NAMALWA (cell line): ENCODE measurements at regions not wholly inside any gene's neighbourhood (a gene's known extent, or its start where the extent isn't known, plus 50 kb on each side); places are given as distances from the start of the nearest gene placed in this dataset.
"Not testable (repeated sequence)": the region's sequence is repeated elsewhere in the genome, so short reads cannot be mapped to it uniquely, and the experiment has no call there.

ENCODE experiments used
- DNase-seq: peaks from one replicate; pipeline ENCODE4 v3.0.0-alpha.2; 2015; ENCODE audit warnings: low spot score

DNA sequence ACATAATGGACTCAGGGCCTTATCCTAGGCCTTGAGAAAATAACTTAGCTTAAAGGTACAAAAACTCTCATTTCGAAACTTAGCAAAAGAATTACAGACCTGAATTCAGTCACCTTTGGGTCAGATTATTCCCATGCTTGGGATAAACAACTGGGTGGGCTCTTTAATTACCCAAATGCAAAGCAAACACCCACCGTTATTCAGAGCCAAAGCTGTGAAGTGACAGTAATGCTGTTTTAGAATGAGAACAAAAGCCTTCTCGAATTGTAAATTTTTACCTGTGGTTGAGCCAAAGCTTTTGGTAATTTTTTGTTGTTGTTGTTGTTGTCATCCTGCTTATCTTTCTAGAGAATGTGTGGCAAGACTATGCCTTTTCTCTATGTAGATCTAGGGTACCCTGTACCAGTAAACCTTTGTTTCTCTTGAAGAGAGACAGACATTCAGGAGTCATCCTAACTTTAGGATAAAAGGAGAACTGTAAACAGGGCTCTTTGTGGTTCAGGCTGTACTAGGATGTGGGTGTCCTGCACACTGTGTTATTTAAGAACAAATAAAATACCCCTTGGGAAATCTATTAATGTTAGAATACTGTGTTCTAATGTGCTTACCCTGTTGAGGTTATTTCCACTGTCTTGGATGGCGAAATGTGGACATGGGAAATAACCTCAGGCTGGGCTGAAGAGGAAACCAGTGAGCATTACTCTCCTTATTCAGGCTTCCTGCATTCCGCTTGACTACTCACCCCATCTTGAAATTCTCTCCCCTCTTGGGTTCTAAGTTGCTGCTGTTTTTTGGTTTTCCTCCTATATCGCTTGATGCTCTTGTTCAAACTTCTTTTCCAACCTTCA is 480.7 kb downstream of the CD83 start:
- no peak for DNase-seq

- not testable (repeated sequence) for DNase-seq
Observed at GRCh38 chr6:14600306-14600705, 482.7 kb downstream of the CD83 start.

GRCh38 chr6:14601490-14601889 is 483.9 kb downstream of the CD83 start:
- DNase-seq, result no peak

GRCh38 chr6:14606353-14606752 is 488.8 kb downstream of the CD83 start:
- DNase-seq, result no peak

DNA sequence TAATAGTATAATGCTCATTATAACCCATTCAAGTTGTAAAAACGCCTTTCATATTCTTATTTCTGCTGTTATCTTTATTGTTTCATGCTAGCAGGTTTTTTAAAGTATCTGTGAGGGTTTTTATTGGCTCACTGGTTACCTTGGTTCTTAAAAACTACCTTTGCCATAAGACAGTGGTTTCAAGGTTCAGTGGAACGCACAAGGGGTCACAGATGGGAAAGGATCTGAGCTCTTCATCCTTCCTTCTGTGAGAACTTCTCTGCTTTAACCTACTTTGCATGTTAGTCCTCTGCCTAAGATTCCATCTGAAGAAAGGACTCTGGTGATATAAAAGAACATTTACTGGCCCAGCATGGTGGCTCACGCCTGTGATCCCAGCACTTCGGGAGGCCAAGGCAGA is 492.6 kb downstream of the CD83 start:
- DNase-seq, result no peak

DNA sequence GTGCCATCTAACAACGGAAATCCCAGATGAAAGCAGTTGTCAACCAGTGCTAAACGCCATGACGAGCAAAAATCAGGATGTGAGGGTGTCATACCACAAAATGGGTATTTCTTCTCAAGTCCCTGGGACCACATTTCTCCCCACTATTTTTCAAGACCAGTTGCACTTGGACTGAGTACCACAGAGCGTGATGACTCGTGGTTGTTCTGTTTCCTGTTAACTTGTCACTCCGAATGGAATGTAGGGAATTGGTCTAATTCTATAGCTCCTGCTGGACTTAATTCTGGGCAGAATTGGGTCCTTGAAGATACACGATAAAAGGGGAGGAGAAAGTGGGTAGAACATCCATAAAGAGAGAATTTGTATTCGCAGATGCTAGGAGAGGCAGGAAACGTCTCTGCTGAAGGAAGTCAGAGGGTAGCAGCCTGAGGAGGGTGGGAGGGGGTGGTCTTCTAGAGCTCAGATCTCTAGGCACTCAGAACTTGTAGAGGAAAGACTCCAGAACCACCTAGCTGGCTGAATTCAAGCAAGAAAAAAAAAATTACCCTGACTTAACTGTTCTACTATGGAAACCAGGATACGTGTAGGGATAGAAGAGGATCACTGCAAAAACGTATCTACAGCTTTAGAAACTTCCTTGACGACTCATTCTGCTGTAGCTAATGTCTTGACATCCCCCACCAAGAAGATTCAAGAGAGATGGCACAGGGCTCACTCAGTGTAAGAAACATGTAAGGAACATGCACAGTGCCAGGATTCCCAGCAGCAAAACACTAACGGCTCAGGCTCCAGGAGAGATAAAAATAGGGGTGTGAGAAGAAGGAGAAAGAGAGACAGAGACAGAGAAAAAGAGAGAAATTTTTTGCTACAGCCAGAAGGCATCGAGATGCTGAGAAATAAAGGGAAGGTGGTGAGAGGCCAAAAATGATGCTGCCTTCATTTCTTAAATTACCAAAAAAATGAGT is 494.7 kb downstream of the CD83 start:
- no peak for DNase-seq

GRCh38 chr6:14614631-14615030 is 497.1 kb downstream of the CD83 start:
- DNase-seq, result no peak

DNA sequence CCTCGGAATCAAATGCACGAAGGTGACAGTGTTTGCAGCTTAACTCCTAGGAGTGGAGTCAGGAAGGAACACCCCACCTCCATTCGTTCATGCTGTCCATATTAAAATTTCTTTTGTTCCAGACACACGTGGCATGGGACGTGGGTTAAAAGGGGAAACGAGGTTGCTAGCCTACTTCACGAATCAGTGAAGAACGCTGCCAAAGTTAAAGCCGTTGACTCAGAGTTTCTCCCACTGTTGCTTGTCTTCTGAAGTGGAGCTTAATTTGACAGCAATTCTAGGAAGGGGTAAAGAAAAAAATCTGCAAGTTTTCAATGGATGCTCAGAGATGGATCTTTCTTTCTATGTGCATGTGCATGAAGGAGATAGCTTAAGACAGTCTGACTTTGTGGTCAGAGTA is 499.1 kb downstream of the CD83 start:
- DNase-seq, result no peak

DNA sequence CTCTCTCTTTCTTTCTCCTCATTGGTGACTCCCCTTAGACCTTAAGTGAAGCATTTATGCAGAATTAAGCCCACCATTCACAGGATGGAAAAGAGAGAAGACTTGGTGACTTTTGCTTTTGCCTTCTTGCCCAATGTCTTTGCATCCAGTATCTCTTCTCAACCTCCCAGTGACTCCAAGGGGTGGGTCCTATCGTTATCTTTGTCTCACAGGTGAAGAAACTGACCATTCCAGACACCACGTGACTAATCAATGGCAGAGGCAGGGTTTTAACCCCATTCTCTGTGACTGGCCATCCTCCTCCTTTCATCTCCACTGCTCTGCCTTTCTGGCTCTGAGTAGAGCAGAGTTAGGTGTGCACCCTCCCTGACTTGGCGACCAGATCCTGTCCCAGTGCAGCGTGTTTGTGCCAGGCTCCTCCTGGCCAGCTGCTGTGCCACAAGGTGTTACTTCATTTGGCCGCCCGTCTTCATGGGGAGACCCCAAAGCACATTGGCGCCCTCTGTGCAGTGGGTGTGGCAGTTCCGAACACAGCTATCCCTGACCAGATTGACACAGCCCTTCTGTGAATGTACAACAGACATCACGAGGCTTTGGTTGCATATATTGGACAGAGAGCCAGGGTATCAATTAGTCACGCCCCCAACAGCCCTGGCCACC is 501.3 kb downstream of the CD83 start:
- DNase-seq, result no peak

GRCh38 chr6:14619419-14619781 is 501.8 kb downstream of the CD83 start:
- no peak for DNase-seq

GRCh38 chr6:14620522-14620921 is 502.9 kb downstream of the CD83 start:
- no peak for DNase-seq

GRCh38 chr6:14621518-14621917 is 503.9 kb downstream of the CD83 start:
- no peak for DNase-seq

DNA sequence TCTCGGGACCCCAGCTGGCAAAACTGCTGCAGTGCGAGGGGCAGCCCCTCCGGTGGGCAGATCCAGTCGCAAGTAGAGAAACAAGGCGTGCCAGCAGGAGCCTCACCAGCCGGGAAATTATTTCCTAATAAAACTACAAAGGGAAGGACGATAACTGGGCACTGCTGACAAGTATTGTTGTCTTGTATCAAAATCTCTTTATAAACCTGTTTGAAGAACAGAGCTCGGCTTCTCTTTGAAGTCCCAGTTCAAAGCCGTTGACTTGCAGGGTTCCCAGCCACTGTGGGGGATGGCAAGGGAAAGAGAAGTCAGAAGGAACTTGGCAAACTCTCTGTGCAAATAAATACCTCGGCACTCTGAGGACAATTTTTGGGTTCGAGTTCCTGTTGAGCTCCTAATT is 504.5 kb downstream of the CD83 start:
- DNase-seq, result no peak

GRCh38 chr6:14622909-14623505 is 505.4 kb downstream of the CD83 start:
- no peak for DNase-seq

GRCh38 chr6:14625173-14625895 is 507.8 kb downstream of the CD83 start:
- no peak for DNase-seq

GRCh38 chr6:14626556-14626955 is 509.0 kb downstream of the CD83 start:
- no peak for DNase-seq

DNA sequence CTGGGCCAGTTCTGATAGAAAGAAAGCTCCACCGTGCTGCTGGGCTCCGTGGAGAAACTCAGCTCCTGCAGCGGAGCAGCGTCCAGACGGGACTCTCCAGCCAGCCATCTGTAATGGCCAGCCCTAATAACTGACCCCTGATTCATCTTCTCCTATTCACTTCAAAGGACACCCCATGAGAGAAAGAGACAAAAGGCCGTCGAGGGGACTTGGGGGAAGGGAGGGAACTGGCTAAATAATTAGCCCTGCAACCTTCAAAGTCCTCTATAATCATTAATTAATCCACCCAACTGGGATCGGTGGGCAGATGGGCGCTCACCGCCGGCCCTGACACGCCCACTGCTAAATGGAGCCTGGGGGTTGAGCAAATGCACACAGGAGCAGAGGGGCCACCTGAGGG is 512.4 kb downstream of the CD83 start:
- DNase-seq, result no peak

DNA sequence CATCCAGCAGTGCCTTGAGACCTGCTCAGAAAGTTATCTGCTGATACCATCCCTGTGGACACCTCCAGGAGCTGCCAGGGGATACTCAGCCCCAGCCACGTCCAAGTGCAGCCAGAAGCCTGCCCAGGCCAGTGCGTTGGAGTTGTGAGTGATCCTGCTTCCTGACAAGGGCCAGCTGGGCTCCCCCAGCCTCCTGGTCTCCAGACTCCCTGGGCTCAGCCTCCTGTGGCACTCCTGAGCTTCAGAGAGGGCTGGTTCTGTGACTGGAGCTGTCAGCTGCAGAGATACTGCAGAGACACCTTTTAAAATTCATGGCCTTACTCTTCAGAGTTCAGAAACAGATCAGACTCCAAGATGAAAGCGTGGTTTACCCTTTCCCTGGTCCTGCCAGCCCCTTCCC is 515.9 kb downstream of the CD83 start:
- no peak for DNase-seq

DNA sequence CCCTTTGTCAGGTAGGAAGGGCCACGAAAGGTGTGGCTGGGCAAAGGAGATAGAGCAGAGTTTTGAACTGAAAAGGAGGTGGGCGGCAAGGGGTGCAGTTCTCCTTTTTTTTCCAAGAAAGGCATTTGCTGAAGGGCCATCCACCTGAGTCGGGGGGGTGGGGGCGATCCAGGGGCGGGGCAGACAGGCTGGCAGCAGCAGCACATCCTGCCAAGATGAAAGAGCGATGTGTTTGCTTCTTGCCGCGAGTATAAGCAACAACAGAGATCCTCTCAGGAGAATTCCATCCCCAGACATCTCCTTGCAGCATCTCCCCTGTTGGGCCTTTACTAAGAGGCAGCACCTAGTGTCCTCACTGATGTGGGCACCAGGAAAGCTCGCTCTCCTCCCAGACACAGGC is 516.5 kb downstream of the CD83 start:
- DNase-seq, result no peak

- no peak for DNase-seq
Observed at GRCh38 chr6:14635195-14635594, 517.6 kb downstream of the CD83 start.

DNA sequence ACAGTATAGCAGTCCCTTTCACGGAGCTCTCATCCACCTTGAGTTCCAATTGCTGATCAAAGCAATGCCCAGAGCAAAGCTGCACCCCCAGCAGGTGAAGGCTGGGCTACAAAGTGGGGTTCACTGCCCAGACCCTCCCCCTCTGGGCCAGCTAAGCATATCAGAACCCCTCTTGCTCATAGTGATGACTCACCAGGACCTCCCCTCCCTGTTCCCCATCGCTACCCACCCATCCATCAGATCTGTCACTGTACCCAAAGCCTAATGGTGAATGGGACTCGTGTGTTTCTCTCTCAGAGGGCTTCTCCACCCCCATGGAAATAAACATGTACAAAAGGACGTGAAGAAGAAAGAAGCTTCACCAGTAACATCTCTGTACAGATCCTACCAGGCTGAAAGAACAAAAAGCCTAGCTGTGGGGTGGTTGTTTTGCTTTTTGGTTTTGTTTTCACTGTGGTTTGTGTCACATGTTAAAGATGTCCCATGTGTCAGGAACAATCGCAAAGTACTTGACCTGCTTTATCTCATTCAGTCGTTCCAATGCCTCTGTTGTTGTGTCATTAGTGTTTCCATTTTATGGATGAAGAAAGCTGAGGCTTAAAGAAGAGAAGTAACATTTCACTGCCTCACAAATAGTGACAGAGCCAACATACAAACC is 518.5 kb downstream of the CD83 start:
- DNase-seq, result peak; percentile 19
